Calu3 (cell line): ENCODE measurements at regions not wholly inside any gene's neighbourhood (a gene's known extent, or its start where the extent isn't known, plus 50 kb on each side); places are given as distances from the start of the nearest gene placed in this dataset.

Source experiments
- BruUV-seq: library from RNA; stranded (reverse); fragments of 400-500 nt; replicated peaks from 2 replicates; lab custom pipeline; 2021; lab: Mats Ljungman, UMichigan
- CTCF ChIA-PET: fragments of 300-600 bp; sonication (Branson Sonifier 250); formaldehyde crosslinking; loops from one replicate; lab custom pipeline; 2022; ENCODE audit warnings: antibody characterized with exemption; lab: Charles Lee
- DNase-seq: peaks from one replicate; pipeline ENCODE4 v3.0.0; 2022
- H3K27ac Mint-ChIP-seq: one replicate; pipeline ENCODE4 v1.8.0; 2022; ENCODE audit warnings: mixed read lengths; ENCODE audit not compliant: unreplicated experiment
- H3K27me3 Mint-ChIP-seq: one replicate; pipeline ENCODE4 v1.8.0; 2022; ENCODE audit warnings: mixed read lengths; ENCODE audit not compliant: unreplicated experiment
- H3K36me3 Mint-ChIP-seq: one replicate; pipeline ENCODE4 v1.8.0; 2022; ENCODE audit warnings: mild to moderate bottlenecking, moderate library complexity, mixed read lengths; ENCODE audit not compliant: insufficient read depth, unreplicated experiment
- H3K4me1 Mint-ChIP-seq: one replicate; pipeline ENCODE4 v1.8.0; 2022; ENCODE audit warnings: mild to moderate bottlenecking, low read depth, mixed read lengths; ENCODE audit not compliant: unreplicated experiment
- H3K4me3 Mint-ChIP-seq: one replicate; pipeline ENCODE4 v1.8.0; 2022; ENCODE audit warnings: mild to moderate bottlenecking, low read depth, moderate library complexity, mixed read lengths; ENCODE audit not compliant: unreplicated experiment
- H3K9me3 Mint-ChIP-seq: one replicate; pipeline ENCODE4 v1.8.0; 2022; ENCODE audit warnings: low read depth, mixed read lengths; ENCODE audit not compliant: unreplicated experiment
- intact Hi-C: fragments of 100-400 bp; cut with micrococcal nuclease; formaldehyde crosslinking; loops from one replicate; pipeline ENCODE4 v1.10.0; 2022; ENCODE audit not compliant: unreplicated experiment
- TF ChIP-seq, protein P1 (sequence below): fragments of 200-600 bp; IDR thresholded peaks from one replicate; pipeline ENCODE4 v1.8.0; 2022; ENCODE audit warnings: antibody characterized with exemption; ENCODE audit not compliant: unreplicated experiment

DNA sequence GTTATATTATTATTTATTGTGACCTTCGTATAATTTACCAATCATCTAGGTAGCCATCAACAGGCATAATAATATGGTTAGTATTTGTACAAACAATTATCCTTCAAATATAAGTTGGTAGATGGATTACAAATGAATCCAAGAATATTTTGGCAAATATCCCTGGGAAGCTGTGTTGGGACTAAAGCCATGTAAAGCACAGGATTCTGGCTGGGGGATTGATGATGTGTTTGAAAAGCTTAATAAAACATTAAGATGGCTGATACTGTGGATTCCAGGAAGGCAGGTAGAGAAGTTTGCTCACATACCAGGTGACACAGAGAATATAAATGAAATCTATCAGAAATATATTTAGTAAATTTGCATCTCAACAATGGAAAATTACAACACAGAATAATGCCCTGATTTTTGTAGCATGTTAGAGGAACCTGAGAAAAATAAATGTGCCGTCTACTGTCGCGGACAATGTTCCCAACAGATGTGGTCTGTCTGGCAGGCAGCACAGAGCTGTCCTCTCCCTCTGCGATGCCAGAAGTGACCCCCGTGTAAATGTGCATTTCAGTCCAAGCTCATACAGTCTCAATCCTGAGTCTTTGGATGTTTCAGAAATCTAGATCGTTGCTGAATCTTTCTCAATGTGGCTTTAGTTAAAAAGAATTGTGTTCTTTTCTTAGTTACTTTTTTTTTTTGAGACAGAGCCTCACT is 125.0 kb downstream of the TEX36 start:
- intact Hi-C loops: no loop called here
- Mint-ChIP-seq H3K9me3 (no peaks in the 10 kb centered on the region), H3K27me3 (peaks cover 51% of the 10 kb centered on the region), H3K4me1 (no peaks in the 10 kb centered on the region), H3K4me3 (no peak overlapping the region), H3K27ac (no peak overlapping the region), H3K36me3 (no peaks in the 10 kb centered on the region)
- TF ChIP-seq, protein P1, sequence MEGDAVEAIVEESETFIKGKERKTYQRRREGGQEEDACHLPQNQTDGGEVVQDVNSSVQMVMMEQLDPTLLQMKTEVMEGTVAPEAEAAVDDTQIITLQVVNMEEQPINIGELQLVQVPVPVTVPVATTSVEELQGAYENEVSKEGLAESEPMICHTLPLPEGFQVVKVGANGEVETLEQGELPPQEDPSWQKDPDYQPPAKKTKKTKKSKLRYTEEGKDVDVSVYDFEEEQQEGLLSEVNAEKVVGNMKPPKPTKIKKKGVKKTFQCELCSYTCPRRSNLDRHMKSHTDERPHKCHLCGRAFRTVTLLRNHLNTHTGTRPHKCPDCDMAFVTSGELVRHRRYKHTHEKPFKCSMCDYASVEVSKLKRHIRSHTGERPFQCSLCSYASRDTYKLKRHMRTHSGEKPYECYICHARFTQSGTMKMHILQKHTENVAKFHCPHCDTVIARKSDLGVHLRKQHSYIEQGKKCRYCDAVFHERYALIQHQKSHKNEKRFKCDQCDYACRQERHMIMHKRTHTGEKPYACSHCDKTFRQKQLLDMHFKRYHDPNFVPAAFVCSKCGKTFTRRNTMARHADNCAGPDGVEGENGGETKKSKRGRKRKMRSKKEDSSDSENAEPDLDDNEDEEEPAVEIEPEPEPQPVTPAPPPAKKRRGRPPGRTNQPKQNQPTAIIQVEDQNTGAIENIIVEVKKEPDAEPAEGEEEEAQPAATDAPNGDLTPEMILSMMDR: no peak
- CTCF ChIA-PET: no interaction called here
- BruUV-seq: no TSS peak
- no peak for DNase-seq

DNA sequence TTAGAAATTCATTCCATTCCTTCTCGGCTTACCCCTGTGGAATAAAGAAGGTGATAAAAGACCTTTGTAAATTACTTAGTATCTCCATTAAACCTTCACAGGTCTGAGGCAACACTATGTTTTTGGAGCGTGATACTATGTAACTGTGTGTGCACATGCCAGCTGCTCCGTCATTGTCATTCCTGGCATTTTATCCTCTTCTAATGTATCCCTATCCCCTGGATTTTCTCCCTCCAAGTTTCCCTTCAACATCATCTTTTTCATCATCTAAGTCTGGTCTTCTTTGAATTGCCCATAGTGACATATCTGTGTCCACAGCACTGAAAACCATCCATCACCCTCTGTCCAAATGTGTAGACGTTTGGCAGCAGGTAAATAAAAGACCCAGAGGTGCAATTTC is 125.7 kb downstream of the TEX36 start:
- Mint-ChIP-seq H3K4me3 (no peak overlapping the region), H3K9me3 (no peaks in the 10 kb centered on the region), H3K4me1 (no peaks in the 10 kb centered on the region), H3K27me3 (peaks cover 51% of the 10 kb centered on the region), H3K27ac (no peak overlapping the region), H3K36me3 (no peaks in the 10 kb centered on the region)
- TF ChIP-seq, protein P1: no peak
- intact Hi-C loops: no loop called here
- DNase-seq: no peak
- CTCF ChIA-PET: interaction anchor here (0.7 kb wide), 1 partner anchor 100 kb away, joined by 3 read pairs; no protein-coding TSS in a partner anchor
- BruUV-seq: no TSS peak

DNA sequence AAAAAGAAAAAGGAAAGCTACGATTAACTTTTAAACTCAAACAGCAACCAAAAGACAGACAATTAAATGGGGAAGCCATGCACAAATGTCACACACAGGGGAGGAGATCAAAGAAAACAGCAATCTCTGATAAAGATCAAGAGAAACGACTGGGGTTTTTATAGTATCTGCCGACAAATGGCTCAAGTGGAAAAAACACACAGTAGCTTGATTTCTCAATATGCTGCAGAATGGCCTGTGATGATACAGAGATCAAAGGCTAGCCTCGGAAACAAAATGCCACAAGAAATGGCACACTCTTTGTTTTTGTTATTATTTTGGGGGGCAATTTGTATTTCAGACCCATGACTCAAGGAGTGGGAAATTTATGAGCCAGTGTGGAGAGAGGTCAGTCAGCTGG is 126.1 kb downstream of the TEX36 start:
- TF ChIP-seq, protein P1: no peak
- intact Hi-C loops: no loop called here
- Mint-ChIP-seq H3K9me3 (no peaks in the 10 kb centered on the region), H3K4me3 (no peak overlapping the region), H3K27ac (no peak overlapping the region), H3K4me1 (no peaks in the 10 kb centered on the region), H3K27me3 (peaks cover 55% of the 10 kb centered on the region), H3K36me3 (no peaks in the 10 kb centered on the region)
- no peak for DNase-seq
- no TSS peak for BruUV-seq
- CTCF ChIA-PET: interaction anchor here (0.7 kb wide), 1 partner anchor 100 kb away, joined by 3 read pairs; no protein-coding TSS in a partner anchor

GRCh38 chr10:125555743-125556142 is 127.2 kb downstream of the TEX36 start:
- Mint-ChIP-seq H3K9me3 (no peaks in the 10 kb centered on the region), H3K27me3 (peaks cover 67% of the 10 kb centered on the region), H3K36me3 (no peaks in the 10 kb centered on the region), H3K4me1 (no peaks in the 10 kb centered on the region), H3K27ac (no peak overlapping the region), H3K4me3 (no peak overlapping the region)
- TF ChIP-seq, protein P1: no peak
- CTCF ChIA-PET: no interaction called here
- intact Hi-C loops: no loop called here
- no peak for DNase-seq
- BruUV-seq: no TSS peak
